GM23338 (cell line): ENCODE measurements at regions not wholly inside any gene's neighbourhood (a gene's known extent, or its start where the extent isn't known, plus 50 kb on each side); places are given as distances from the start of the nearest gene placed in this dataset.
A peak's percentile ranks its signal among the peaks of the same experiment; 100 is the strongest.

Experiments
- ATAC-seq: fragments of 200-7000 bp; cut with Tn5 transposase; 3 replicates; pipeline ENCODE4 v1.9.1; 2020
- DNase-seq: peaks from one replicate; pipeline ENCODE4 v3.0.0-alpha.2; 2015; ENCODE audit warnings: low spot score
- H2AFZ ChIP-seq: fragments of 200-600 bp; sonication (generic); 2 replicates; pipeline ENCODE4 v1.8.0; 2016; ENCODE audit warnings: antibody characterized with exemption, mild to moderate bottlenecking, moderate library complexity
- H3F3A ChIP-seq: fragments of 200-600 bp; sonication (generic); replicated peaks from 2 replicates; pipeline ENCODE4 v1.8.0; 2017; ENCODE audit warnings: antibody characterized with exemption, mixed run types, low read depth
- H3K27ac ChIP-seq: fragments of 200-600 bp; sonication (generic); 2 replicates; pipeline ENCODE4 v1.6.1; 2016; ENCODE audit warnings: low read depth
- H3K27me3 ChIP-seq: fragments of 200-600 bp; sonication (generic); 2 replicates; pipeline ENCODE4 v1.8.0; 2016; ENCODE audit warnings: mild to moderate bottlenecking, mixed run types, moderate library complexity; ENCODE audit not compliant: insufficient read depth
- H3K36me3 ChIP-seq: fragments of 200-600 bp; sonication (generic); 2 replicates; pipeline ENCODE4 v1.8.0; 2016; ENCODE audit warnings: mild to moderate bottlenecking; ENCODE audit not compliant: insufficient read depth
- H3K4me1 ChIP-seq: fragments of 200-600 bp; sonication (generic); 2 replicates; pipeline ENCODE4 v1.8.0; 2016; ENCODE audit warnings: mild to moderate bottlenecking, moderate library complexity; ENCODE audit not compliant: insufficient read depth
- H3K4me2 ChIP-seq: fragments of 200-600 bp; sonication (generic); 2 replicates; pipeline ENCODE4 v1.7.1; 2017; ENCODE audit warnings: mixed run types
- H3K4me3 ChIP-seq: fragments of 200-600 bp; sonication (generic); 2 replicates; pipeline ENCODE4 v1.6.1; 2016; ENCODE audit warnings: mixed run types
- H3K79me2 ChIP-seq: fragments of 200-600 bp; sonication (generic); replicated peaks from 2 replicates; pipeline ENCODE4 v1.8.0; 2017; ENCODE audit warnings: mild to moderate bottlenecking; ENCODE audit not compliant: insufficient read depth
- H3K9me2 ChIP-seq: fragments of 200-600 bp; sonication (generic); 2 replicates; pipeline ENCODE4 v1.8.0; 2017; ENCODE audit not compliant: insufficient read depth
- H4K20me1 ChIP-seq: fragments of 200-600 bp; sonication (generic); replicated peaks from 2 replicates; pipeline ENCODE4 v1.8.0; 2017; ENCODE audit warnings: mild to moderate bottlenecking; ENCODE audit not compliant: insufficient read depth
- H3K27ac Mint-ChIP-seq: 2 replicates; pipeline ENCODE4 v1.8.0; 2020; ENCODE audit warnings: inconsistent platforms, mild to moderate bottlenecking, moderate library complexity, mixed read lengths
- H3K27me3 Mint-ChIP-seq: 3 replicates; pipeline ENCODE4 v1.8.0; 2022; ENCODE audit warnings: low read depth, mild to moderate bottlenecking, moderate library complexity, mixed read lengths, inconsistent platforms; ENCODE audit not compliant: insufficient read depth, poor library complexity
- H3K36me3 Mint-ChIP-seq: 3 replicates; pipeline ENCODE4 v1.8.0; 2021; ENCODE audit warnings: low read depth, mild to moderate bottlenecking, inconsistent platforms, moderate library complexity, mixed read lengths
- H3K4me1 Mint-ChIP-seq: 3 replicates; pipeline ENCODE4 v1.8.0; 2020; ENCODE audit warnings: mild to moderate bottlenecking, inconsistent platforms, mixed read lengths
- H3K4me3 Mint-ChIP-seq: 3 replicates; pipeline ENCODE4 v1.8.0; 2021; ENCODE audit warnings: moderate library complexity, mild to moderate bottlenecking, inconsistent platforms, mixed read lengths
- H3K9me3 Mint-ChIP-seq: 3 replicates; pipeline ENCODE4 v1.8.0; 2020; ENCODE audit warnings: moderate library complexity, mild to moderate bottlenecking, inconsistent platforms, mixed read lengths
- EZH2phosphoT487 ChIP-seq: fragments of 200-600 bp; sonication (generic); IDR thresholded peaks from one replicate; pipeline ENCODE4 v1.8.1; 2018; ENCODE audit warnings: antibody characterized with exemption; ENCODE audit not compliant: unreplicated experiment
- JUNB ChIP-seq: IDR thresholded peaks from one replicate; pipeline ENCODE4 v1.6.1; 2016; ENCODE audit warnings: antibody characterized with exemption; ENCODE audit not compliant: unreplicated experiment
- NANOG ChIP-seq: IDR thresholded peaks from 2 replicates; pipeline ENCODE4 v1.6.1; 2016; ENCODE audit warnings: antibody characterized with exemption, borderline replicate concordance
- POLR2AphosphoS5 ChIP-seq: IDR thresholded peaks from 2 replicates; pipeline ENCODE4 v1.6.1; 2016; ENCODE audit warnings: antibody characterized with exemption, low read depth
- STAT1 ChIP-seq: IDR thresholded peaks from one replicate; pipeline ENCODE4 v1.6.1; 2016; ENCODE audit warnings: antibody characterized with exemption; ENCODE audit not compliant: unreplicated experiment
- TF ChIP-seq, protein P1 (sequence below): IDR thresholded peaks from 2 replicates; pipeline ENCODE4 v1.6.1; 2016; ENCODE audit warnings: antibody characterized with exemption
- TF ChIP-seq, protein P2 (sequence below): IDR thresholded peaks from one replicate; pipeline ENCODE4 v1.6.1; 2018; ENCODE audit warnings: antibody characterized with exemption; ENCODE audit not compliant: unreplicated experiment

DNA sequence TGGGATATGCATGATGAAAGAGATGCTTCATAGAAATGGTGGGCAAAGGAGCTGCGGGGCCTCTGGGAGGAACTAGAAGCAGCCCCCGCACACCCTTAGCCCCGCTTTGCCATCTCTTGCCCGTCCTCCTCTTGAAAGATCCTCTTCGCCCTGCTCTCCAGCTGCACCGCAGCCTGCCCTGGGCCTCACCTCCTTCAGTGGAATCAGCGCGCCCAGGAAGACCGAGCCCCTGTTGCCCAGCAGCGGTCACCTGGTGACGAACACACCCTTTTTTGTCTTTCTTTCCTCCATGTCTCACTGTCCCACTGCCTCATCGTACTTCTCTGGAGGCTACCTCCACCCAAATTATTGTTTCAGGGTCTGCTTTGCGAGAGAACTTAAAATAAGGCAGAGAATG, 807.6 kb downstream of the UQCRFS1 start:
- no peaks in the 10 kb centered on the region for H3K27me3 ChIP-seq
- no peaks in the 10 kb centered on the region for H3F3A ChIP-seq
- Mint-ChIP-seq H3K36me3 (no peaks in the 10 kb centered on the region), H3K27me3 (peaks cover 2% of the 10 kb centered on the region), H3K4me3 (no peak overlapping the region), H3K4me1 (peaks cover 19% of the 10 kb centered on the region), H3K27ac (peak overlapping the region; percentile 50; the same call in 1 of the 2 replicates), H3K9me3 (no peaks in the 10 kb centered on the region; the same call in 2 of the 3 replicates)
- H2AFZ ChIP-seq = peak overlapping the region; percentile 98
- H3K4me3 ChIP-seq = no peak overlapping the region
- H3K79me2 ChIP-seq = no peaks in the 10 kb centered on the region
- peak; percentile 43 for ATAC-seq
- no peaks in the 10 kb centered on the region; the same call in 1 of the 2 replicates for H4K20me1 ChIP-seq
- peaks cover 6% of the 10 kb centered on the region; the same call in 1 of the 2 replicates for H3K9me2 ChIP-seq
- no peak for TF ChIP-seq JUNB
- TF ChIP-seq STAT1 = no peak
- no peaks in the 10 kb centered on the region for H3K36me3 ChIP-seq
- no peak for DNase-seq
- no peak overlapping the region for H3K4me2 ChIP-seq
- H3K27ac ChIP-seq = no peak overlapping the region
- no peaks in the 10 kb centered on the region for H3K4me1 ChIP-seq

DNA sequence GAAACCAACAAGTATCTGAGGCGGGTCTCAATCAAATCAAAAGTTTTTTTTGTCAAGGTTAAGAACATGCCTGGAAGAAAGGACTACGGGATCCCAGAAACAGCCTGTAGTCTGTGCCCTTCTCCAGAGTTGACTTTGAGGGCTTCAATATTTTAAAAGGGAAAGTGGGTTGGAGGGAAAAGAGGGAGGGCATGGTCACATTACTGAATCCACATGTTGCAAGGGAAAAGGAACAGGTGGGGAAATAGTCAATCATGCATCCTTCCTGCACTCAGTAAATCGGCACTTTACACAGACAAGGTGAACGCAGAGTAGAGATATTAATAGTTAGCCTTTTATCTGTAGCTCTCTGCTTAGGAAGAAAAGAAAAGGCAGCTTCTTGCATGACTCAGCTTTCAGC, 808.5 kb downstream of the UQCRFS1 start:
- H3K4me1 Mint-ChIP-seq = peaks cover 19% of the 10 kb centered on the region

More for the DNA sequence above, 808.5 kb downstream of the UQCRFS1 start:
- Mint-ChIP-seq H3K27me3 (peaks cover under 1% of the 10 kb centered on the region), H3K4me3 (no peak overlapping the region), H3K9me3 (peaks cover 1% of the 10 kb centered on the region; the same call in 2 of the 3 replicates), H3K36me3 (no peaks in the 10 kb centered on the region), H3K27ac (no peak overlapping the region)
- TF ChIP-seq, protein P1, sequence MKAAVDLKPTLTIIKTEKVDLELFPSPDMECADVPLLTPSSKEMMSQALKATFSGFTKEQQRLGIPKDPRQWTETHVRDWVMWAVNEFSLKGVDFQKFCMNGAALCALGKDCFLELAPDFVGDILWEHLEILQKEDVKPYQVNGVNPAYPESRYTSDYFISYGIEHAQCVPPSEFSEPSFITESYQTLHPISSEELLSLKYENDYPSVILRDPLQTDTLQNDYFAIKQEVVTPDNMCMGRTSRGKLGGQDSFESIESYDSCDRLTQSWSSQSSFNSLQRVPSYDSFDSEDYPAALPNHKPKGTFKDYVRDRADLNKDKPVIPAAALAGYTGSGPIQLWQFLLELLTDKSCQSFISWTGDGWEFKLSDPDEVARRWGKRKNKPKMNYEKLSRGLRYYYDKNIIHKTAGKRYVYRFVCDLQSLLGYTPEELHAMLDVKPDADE = no peak
- TF ChIP-seq, protein P2, sequence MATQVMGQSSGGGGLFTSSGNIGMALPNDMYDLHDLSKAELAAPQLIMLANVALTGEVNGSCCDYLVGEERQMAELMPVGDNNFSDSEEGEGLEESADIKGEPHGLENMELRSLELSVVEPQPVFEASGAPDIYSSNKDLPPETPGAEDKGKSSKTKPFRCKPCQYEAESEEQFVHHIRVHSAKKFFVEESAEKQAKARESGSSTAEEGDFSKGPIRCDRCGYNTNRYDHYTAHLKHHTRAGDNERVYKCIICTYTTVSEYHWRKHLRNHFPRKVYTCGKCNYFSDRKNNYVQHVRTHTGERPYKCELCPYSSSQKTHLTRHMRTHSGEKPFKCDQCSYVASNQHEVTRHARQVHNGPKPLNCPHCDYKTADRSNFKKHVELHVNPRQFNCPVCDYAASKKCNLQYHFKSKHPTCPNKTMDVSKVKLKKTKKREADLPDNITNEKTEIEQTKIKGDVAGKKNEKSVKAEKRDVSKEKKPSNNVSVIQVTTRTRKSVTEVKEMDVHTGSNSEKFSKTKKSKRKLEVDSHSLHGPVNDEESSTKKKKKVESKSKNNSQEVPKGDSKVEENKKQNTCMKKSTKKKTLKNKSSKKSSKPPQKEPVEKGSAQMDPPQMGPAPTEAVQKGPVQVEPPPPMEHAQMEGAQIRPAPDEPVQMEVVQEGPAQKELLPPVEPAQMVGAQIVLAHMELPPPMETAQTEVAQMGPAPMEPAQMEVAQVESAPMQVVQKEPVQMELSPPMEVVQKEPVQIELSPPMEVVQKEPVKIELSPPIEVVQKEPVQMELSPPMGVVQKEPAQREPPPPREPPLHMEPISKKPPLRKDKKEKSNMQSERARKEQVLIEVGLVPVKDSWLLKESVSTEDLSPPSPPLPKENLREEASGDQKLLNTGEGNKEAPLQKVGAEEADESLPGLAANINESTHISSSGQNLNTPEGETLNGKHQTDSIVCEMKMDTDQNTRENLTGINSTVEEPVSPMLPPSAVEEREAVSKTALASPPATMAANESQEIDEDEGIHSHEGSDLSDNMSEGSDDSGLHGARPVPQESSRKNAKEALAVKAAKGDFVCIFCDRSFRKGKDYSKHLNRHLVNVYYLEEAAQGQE = no peak
- TF ChIP-seq EZH2phosphoT487 = no peak
- TF ChIP-seq NANOG = no peak
- no peak for TF ChIP-seq POLR2AphosphoS5
- Histone ChIP-seq H3K4me2 (no peak overlapping the region), H3K27ac (no peak overlapping the region), H2AFZ (peak overlapping the region; percentile 69; the same call in 1 of the 2 replicates), H3K4me1 (no peaks in the 10 kb centered on the region), H3K4me3 (no peak overlapping the region), H3K79me2 (no peaks in the 10 kb centered on the region), H3K36me3 (no peaks in the 10 kb centered on the region), H4K20me1 (no peaks in the 10 kb centered on the region; the same call in 1 of the 2 replicates), H3K27me3 (no peaks in the 10 kb centered on the region), H3F3A (no peaks in the 10 kb centered on the region), H3K9me2 (peaks cover 6% of the 10 kb centered on the region; the same call in 1 of the 2 replicates)
- DNase-seq (no peak), ATAC-seq (no peak)
